Skeletal muscle tissue (tissue), 3 donors: ENCODE measurements at regions not wholly inside any gene's neighbourhood (a gene's known extent, or its start where the extent isn't known, plus 50 kb on each side); places are given as distances from the start of the nearest gene placed in this dataset.

ENCODE experiments used
- H3K27ac ChIP-seq: one replicate; pipeline ENCODE4 v1.7.0; 2013; ENCODE audit warnings: mild to moderate bottlenecking, low read depth, low read length, inconsistent platforms
- H3K27me3 ChIP-seq, 3 donors: one replicate each; pipeline ENCODE4 v1.7.0; 2013; ENCODE audit warnings: low read length in 3 of 3; ENCODE audit not compliant: control insufficient read depth in 3 of 3, insufficient read depth in 3 of 3
- H3K36me3 ChIP-seq, 3 donors: one replicate each; pipeline ENCODE4 v1.7.0; 2013; ENCODE audit warnings: low read length in 3 of 3; ENCODE audit not compliant: control insufficient read depth in 3 of 3, insufficient read depth in 3 of 3
- H3K4me1 ChIP-seq, 3 donors: one replicate each; pipeline ENCODE4 v1.7.0; 2013; ENCODE audit warnings: low read length in 3 of 3, mild to moderate bottlenecking in 3 of 3; ENCODE audit not compliant: control insufficient read depth in 3 of 3, insufficient read depth in 3 of 3
- H3K4me3 ChIP-seq, 3 donors: one replicate each; pipeline ENCODE4 v1.7.0; 2013; ENCODE audit warnings: low read length in 3 of 3
- H3K9ac ChIP-seq, 3 donors: one replicate each; pipeline ENCODE4 v1.7.0; 2013; ENCODE audit warnings: low read length in 3 of 3, mild to moderate bottlenecking in 3 of 3, moderate library complexity in 2 of 3, low read depth in 1 of 3
- H3K9me3 ChIP-seq, 3 donors: one replicate each; pipeline ENCODE4 v1.7.0; 2013; ENCODE audit warnings: low read length in 3 of 3; ENCODE audit not compliant: control insufficient read depth in 3 of 3
- donor health status: Osteomylitis.

DNA sequence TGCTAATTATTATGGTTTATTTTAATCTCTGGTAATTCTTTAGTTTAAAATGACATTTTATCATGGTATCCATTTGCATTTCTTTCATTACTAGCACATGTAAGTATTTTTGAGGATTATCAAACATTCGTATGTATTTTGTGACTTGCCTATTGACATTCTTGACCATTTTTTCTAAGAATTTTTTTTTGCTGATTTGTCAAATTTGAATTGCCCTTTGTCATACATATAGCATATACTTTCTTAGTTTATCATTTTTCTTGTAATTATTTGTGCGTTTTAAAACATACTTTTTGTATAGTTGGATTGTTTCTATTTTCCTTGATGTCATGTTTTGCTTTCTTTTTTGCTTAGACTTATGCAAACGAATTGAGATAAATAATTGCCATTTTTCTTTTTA, 358.5 kb upstream of the RBMS3 start:
- Histone ChIP-seq H3K36me3 (no peaks in the 10 kb centered on the region), H3K4me3 (no peak overlapping the region)

DNA sequence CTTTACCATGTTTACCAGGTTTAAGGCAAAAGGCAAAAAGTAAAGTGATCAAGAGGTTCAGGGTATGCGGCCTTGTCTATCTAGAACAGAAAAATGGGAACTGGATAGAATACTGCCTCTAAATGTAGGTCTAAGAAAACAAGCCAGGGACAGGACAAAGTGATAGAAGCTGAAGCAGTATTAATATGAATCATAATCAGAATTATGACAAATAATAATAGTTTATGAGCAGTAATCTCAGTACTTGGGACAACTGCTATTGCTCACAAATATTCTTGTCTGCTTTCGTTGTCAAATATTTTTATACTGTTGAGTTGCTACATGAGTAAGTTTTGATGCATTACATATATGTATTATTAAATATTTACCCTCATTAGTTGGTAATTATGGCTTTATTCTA, 356.9 kb upstream of the RBMS3 start:
- Histone ChIP-seq H3K36me3 (no peaks in the 10 kb centered on the region), H3K27me3 (no peaks in the 10 kb centered on the region), H3K27ac (no peak overlapping the region)

More for the DNA sequence above, 358.5 kb upstream of the RBMS3 start:
- Histone ChIP-seq H3K9ac (no peak overlapping the region), H3K4me1 (no peaks in the 10 kb centered on the region), H3K9me3 (no peaks in the 10 kb centered on the region), H3K27me3 (no peaks in the 10 kb centered on the region), H3K27ac (no peak overlapping the region)

DNA sequence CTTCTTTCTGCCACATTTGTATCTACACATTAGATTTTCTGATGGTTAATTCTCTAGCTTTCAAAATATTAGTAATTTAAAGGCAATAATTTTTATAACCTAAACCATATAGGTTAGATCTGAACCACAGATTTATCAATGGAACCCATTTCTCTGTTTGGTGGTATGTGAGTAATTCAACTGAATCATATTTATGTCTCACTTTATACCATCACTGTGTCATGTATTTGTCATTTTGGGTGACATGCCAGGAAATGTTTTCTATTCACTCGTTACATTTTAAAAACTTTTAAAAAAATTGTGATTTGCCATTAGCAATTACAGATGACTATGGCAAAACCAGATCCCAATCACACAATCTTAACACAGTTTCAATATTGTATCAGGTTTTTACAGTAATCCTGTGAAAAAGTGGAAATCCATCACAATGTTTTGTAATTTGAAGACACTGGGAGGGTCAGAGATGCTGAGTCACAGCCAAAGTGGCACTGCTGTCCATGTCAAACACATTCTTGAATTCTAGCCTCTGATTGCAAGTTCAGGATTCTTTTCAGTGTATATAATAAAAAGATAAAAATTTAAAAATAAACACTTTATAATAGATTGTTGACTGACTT, 356.0 kb upstream of the RBMS3 start:
- Histone ChIP-seq H3K36me3 (no peaks in the 10 kb centered on the region), H3K9ac (no peak overlapping the region), H3K9me3 (no peaks in the 10 kb centered on the region), H3K4me3 (no peak overlapping the region), H3K27ac (no peak overlapping the region), H3K4me1 (no peaks in the 10 kb centered on the region), H3K27me3 (no peaks in the 10 kb centered on the region)

More for the DNA sequence above, 356.9 kb upstream of the RBMS3 start:
- Histone ChIP-seq H3K9me3 (no peaks in the 10 kb centered on the region), H3K4me3 (no peak overlapping the region), H3K4me1 (no peaks in the 10 kb centered on the region), H3K9ac (no peak overlapping the region)

DNA sequence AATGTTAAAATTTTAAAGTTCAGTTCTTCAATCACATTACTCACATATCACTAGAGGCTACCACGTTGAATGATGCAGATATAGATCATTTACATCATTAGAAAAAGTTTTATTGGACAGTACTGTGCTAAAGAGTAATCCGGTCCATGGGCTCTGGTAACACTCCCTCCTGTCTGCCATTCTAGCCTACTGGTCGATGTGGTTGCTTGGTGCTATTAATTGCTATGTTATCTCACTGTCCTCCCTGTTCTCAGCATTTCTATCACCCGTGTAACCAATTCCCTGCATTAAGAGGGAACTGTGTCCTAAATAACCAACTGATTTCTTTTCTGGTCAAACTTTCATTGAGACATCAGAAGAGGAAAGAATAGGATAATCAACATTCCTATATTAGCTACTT, 347.5 kb upstream of the RBMS3 start:
- Histone ChIP-seq H3K36me3 (no peaks in the 10 kb centered on the region), H3K4me1 (no peaks in the 10 kb centered on the region), H3K9ac (no peak overlapping the region), H3K9me3 (no peaks in the 10 kb centered on the region), H3K27ac (no peak overlapping the region), H3K27me3 (no peaks in the 10 kb centered on the region), H3K4me3 (no peak overlapping the region)

DNA sequence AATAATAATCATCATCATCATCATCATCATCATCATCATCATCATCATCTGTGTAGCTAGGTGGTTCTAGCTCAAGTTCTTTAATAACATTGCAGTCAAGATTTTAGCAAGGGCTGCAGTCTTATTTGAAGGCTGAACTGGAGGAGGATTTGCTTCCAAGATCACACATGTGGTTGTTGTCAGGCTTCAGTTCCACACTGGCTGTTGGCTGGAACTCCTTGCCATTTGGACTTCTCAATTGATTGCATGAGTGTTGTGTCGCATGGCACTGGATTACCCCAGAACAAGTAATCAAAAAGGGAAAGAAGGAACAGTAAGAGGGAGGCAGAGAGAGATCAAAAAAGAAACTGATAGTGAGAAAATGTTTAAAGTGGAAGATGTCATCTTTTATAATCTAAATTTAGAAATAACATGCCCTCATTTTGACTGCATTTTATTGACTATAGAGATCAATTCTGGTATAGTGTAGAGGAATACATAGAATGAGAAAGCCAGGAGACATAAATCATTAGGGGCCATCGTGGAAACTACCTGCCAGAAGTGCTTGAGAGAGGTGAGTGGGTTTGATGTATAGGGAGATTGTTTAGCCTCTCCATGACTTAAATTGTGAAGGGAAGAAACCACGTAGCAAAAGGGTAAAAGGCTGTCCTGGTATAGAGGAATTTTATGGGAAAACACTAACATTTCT, 346.6 kb upstream of the RBMS3 start:
- H3K9ac ChIP-seq: no peak overlapping the region
- no peaks in the 10 kb centered on the region for H3K27me3 ChIP-seq
- H3K4me3 ChIP-seq: no peak overlapping the region
- H3K9me3 ChIP-seq: no peaks in the 10 kb centered on the region
- no peaks in the 10 kb centered on the region for H3K4me1 ChIP-seq
- H3K27ac ChIP-seq: no peak overlapping the region
- no peaks in the 10 kb centered on the region for H3K36me3 ChIP-seq

DNA sequence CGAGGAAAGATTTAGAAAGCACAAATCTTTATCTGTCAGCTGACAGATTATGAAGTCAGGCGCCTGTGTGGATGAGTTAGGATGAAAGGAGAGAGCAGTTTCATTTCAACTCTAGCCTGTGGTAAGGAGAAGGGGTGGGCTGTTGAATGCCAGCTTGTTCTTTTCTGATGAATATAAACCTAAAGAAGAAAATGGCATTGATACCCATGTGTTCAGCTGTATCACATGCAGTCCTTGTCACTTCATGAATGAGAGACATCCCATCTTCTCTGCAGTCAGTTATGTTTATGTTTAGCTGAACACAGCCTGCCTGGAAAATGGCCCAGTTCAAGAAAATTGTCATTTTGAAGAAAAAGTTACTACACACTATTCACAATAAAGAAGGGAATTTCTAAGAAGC, 345.7 kb upstream of the RBMS3 start:
- H3K9ac ChIP-seq: no peak overlapping the region
- H3K4me1 ChIP-seq: peaks cover 0 to 4% (median 0%) of the 10 kb centered on the region in 3 donors
- H3K4me3 ChIP-seq: no peak overlapping the region
- H3K36me3 ChIP-seq: no peaks in the 10 kb centered on the region
- no peaks in the 10 kb centered on the region for H3K9me3 ChIP-seq
- H3K27me3 ChIP-seq: no peaks in the 10 kb centered on the region
- H3K27ac ChIP-seq: no peak overlapping the region

DNA sequence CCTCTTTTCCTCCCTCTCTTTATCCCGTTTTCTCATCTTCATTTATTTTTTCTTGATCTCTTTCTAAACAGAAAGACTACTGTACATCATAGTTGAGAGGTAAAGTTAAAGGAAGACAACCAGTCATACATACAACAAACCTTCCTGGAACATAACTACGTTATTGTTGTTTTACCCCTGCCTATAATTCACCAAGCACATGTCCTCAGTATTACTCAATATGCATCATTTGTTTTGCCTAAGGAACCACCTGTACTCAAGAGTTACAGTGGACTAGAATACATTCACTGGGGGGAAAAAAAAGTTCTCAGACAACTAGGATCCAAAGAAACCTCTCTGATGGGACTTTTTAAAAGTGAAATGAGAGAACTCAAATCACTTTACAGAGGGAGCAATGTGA, 344.7 kb upstream of the RBMS3 start:
- Histone ChIP-seq H3K27me3 (no peaks in the 10 kb centered on the region), H3K36me3 (no peaks in the 10 kb centered on the region), H3K4me3 (no peak overlapping the region), H3K9ac (no peak overlapping the region), H3K9me3 (no peaks in the 10 kb centered on the region), H3K4me1 (peaks cover 0 to 13% (median 8%) of the 10 kb centered on the region in 3 donors), H3K27ac (no peak overlapping the region)

DNA sequence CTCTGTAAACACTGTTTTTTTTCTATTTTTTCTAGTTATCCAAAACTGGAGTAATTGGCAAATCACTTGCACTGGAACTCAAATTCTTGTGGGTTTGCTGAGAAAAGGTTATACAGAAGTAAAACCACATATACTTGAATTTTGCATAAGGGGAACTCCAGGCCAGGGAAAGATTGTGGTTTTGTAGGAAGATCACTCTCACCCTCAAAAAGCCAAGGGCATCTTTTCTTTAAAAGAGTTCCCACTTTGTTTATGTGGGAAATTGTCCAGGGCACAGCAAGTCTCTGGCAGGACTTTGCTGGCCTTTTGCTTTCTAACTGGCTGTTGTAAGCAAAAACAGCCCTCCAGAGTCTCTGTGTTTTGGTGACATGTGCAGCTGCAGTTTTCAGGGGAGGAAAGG, 340.3 kb upstream of the RBMS3 start:
- no peak overlapping the region for H3K27ac ChIP-seq
- no peaks in the 10 kb centered on the region for H3K27me3 ChIP-seq
- no peak overlapping the region for H3K4me3 ChIP-seq
- H3K9ac ChIP-seq: no peak overlapping the region
- no peaks in the 10 kb centered on the region for H3K36me3 ChIP-seq
- peaks cover 0 to 15% (median 11%) of the 10 kb centered on the region in 3 donors for H3K4me1 ChIP-seq
- no peaks in the 10 kb centered on the region for H3K9me3 ChIP-seq

DNA sequence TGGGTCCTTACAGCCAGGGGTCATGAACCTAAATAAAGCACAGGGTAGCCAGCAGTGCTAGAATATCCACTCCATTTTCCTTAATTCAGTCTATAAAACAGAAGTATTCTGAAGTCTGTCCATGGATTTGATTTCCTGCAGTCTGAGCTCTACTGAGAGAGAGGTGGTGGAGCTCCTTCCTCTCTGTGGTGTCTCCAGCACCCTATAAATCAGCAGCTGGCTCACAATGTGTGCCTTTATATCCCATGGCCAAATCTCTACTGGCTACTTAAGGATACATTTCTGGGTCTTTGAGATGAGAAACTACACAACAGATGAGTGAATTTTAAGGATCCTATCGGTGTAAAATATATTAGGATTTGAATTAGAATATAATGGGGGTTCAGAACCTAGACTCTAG, 339.9 kb upstream of the RBMS3 start:
- no peaks in the 10 kb centered on the region for H3K27me3 ChIP-seq
- peaks cover 0 to 15% (median 11%) of the 10 kb centered on the region in 3 donors for H3K4me1 ChIP-seq
- H3K4me3 ChIP-seq: no peak overlapping the region
- H3K27ac ChIP-seq: no peak overlapping the region
- H3K36me3 ChIP-seq: no peaks in the 10 kb centered on the region
- no peaks in the 10 kb centered on the region for H3K9me3 ChIP-seq
- H3K9ac ChIP-seq: no peak overlapping the region

DNA sequence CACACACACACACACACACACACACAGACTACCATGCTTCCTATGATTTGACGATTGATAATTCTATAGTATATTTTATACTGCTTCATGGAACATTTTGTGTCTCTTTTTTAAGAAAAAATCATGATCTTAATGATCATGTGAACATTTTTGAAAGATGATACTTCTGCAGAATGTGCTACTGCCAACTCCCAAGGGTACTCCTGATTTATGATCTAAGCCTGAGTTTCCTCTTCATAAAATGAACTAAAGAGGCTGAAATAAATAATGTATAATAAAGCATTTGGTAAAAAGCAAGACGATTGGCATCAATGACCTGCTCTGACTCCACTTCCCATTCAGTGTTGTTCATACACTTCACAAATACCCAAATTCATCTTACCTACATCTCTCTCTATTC, 333.8 kb upstream of the RBMS3 start:
- H3K4me3 ChIP-seq: no peak overlapping the region
- H3K27me3 ChIP-seq: no peaks in the 10 kb centered on the region
- H3K9me3 ChIP-seq: no peaks in the 10 kb centered on the region
- peaks cover 0 to 4% (median 0%) of the 10 kb centered on the region in 3 donors for H3K4me1 ChIP-seq
- no peak overlapping the region for H3K9ac ChIP-seq
- H3K27ac ChIP-seq: no peak overlapping the region
- H3K36me3 ChIP-seq: no peaks in the 10 kb centered on the region
